SK-N-SH (cell line): ENCODE measurements at regions not wholly inside any gene's neighbourhood (a gene's known extent, or its start where the extent isn't known, plus 50 kb on each side); places are given as distances from the start of the nearest gene placed in this dataset.

Experiments used
- EP300 ChIP-seq, 2 experiments: IDR thresholded peaks; 2 replicates each; pipeline versions ENCODE4 v1.4.0 to v1.6.1; 2012; ENCODE audit warnings: borderline replicate concordance in 1 of 2, low read depth in 1 of 2, low read length in 1 of 2
- FOXM1 ChIP-seq: IDR thresholded peaks from 2 replicates; pipeline ENCODE4 v1.4.0; 2012; ENCODE audit warnings: low read depth, mild to moderate bottlenecking
- GABPA ChIP-seq: IDR thresholded peaks from 2 replicates; pipeline ENCODE4 v1.4.0; 2012; ENCODE audit warnings: low read depth, mild to moderate bottlenecking
- POLR2AphosphoS5 ChIP-seq: IDR thresholded peaks from 2 replicates; pipeline ENCODE4 v1.6.1; 2012; ENCODE audit warnings: low read depth, low read length
- RCOR1 ChIP-seq: fragments of 150-350 bp; IDR thresholded peaks from 2 replicates; pipeline ENCODE4 v1.6.1; 2017; ENCODE audit warnings: antibody characterized with exemption, low read length
- SIN3A ChIP-seq: IDR thresholded peaks from 2 replicates; pipeline ENCODE4 v1.6.1; 2012; ENCODE audit warnings: low read depth, mild to moderate bottlenecking, low read length, moderate library complexity, borderline replicate concordance
- TAF1 ChIP-seq: IDR thresholded peaks from 2 replicates; pipeline ENCODE4 v1.6.1; 2012; ENCODE audit warnings: low read depth, mild to moderate bottlenecking, low read length, moderate library complexity, borderline replicate concordance
- TEAD4 ChIP-seq: IDR thresholded peaks from 2 replicates; pipeline ENCODE4 v1.4.0; 2012; ENCODE audit warnings: mild to moderate bottlenecking, borderline replicate concordance; ENCODE audit not compliant: insufficient read depth
- YY1 ChIP-seq: IDR thresholded peaks from 2 replicates; pipeline ENCODE4 v1.4.0; 2012; ENCODE audit warnings: low read depth, mild to moderate bottlenecking
- TF ChIP-seq, protein P1 (sequence below): fragments of 200-600 bp; sonication (generic); IDR thresholded peaks from 2 replicates; pipeline ENCODE4 v1.6.1; 2017; ENCODE audit warnings: antibody characterized with exemption, mild to moderate bottlenecking, moderate library complexity
- TF ChIP-seq, protein P2 (sequence below): IDR thresholded peaks from 2 replicates; pipeline ENCODE4 v1.4.0; 2012; ENCODE audit warnings: low read depth
- TF ChIP-seq, protein P3 (sequence below): fragments of 150-350 bp; IDR thresholded peaks from 2 replicates; pipeline ENCODE4 v1.6.1; 2017; ENCODE audit warnings: antibody characterized with exemption, low read length, low read depth, borderline replicate concordance
- TF ChIP-seq, protein P4 (sequence below): IDR thresholded peaks from 2 replicates; pipeline ENCODE4 v1.6.1; 2012; ENCODE audit warnings: mild to moderate bottlenecking, low read depth, low read length, moderate library complexity

DNA sequence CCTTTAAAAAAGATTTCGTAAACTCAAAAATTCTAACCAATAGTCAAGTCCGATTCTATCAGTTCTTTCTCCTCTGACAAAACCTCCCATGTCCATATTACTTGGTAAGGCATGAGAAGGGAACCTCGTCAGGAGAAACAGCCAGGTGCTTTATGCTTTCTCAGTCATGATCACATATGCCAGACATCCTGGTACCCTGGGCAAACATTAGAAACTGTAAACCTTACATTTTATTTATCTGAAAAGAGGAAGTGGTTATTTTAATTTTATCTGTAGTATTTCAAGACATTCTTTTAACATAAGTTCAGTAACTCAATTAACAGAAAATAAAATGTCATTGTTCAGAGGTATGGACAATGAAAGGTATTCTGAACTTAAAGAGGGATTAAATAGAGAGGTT, 474.8 kb upstream of the GBE1 start:
- TF ChIP-seq TEAD4 (no peak), SIN3A (no peak), POLR2AphosphoS5 (no peak), TAF1 (no peak), EP300 (IDR thresholded peaks at IDR 0.05; ENCODE audit: borderline replicate concordance in 1 of 2, low read depth in 1 of 2, low read length in 1 of 2) (no peak), YY1 (no peak), RCOR1 (no peak), GABPA (no peak), FOXM1 (no peak)
- TF ChIP-seq, protein P1, sequence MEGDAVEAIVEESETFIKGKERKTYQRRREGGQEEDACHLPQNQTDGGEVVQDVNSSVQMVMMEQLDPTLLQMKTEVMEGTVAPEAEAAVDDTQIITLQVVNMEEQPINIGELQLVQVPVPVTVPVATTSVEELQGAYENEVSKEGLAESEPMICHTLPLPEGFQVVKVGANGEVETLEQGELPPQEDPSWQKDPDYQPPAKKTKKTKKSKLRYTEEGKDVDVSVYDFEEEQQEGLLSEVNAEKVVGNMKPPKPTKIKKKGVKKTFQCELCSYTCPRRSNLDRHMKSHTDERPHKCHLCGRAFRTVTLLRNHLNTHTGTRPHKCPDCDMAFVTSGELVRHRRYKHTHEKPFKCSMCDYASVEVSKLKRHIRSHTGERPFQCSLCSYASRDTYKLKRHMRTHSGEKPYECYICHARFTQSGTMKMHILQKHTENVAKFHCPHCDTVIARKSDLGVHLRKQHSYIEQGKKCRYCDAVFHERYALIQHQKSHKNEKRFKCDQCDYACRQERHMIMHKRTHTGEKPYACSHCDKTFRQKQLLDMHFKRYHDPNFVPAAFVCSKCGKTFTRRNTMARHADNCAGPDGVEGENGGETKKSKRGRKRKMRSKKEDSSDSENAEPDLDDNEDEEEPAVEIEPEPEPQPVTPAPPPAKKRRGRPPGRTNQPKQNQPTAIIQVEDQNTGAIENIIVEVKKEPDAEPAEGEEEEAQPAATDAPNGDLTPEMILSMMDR: no peak
- TF ChIP-seq, protein P2, sequence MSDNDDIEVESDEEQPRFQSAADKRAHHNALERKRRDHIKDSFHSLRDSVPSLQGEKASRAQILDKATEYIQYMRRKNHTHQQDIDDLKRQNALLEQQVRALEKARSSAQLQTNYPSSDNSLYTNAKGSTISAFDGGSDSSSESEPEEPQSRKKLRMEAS: no peak
- TF ChIP-seq, protein P3, sequence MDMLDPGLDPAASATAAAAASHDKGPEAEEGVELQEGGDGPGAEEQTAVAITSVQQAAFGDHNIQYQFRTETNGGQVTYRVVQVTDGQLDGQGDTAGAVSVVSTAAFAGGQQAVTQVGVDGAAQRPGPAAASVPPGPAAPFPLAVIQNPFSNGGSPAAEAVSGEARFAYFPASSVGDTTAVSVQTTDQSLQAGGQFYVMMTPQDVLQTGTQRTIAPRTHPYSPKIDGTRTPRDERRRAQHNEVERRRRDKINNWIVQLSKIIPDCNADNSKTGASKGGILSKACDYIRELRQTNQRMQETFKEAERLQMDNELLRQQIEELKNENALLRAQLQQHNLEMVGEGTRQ: no peak
- TF ChIP-seq, protein P4, sequence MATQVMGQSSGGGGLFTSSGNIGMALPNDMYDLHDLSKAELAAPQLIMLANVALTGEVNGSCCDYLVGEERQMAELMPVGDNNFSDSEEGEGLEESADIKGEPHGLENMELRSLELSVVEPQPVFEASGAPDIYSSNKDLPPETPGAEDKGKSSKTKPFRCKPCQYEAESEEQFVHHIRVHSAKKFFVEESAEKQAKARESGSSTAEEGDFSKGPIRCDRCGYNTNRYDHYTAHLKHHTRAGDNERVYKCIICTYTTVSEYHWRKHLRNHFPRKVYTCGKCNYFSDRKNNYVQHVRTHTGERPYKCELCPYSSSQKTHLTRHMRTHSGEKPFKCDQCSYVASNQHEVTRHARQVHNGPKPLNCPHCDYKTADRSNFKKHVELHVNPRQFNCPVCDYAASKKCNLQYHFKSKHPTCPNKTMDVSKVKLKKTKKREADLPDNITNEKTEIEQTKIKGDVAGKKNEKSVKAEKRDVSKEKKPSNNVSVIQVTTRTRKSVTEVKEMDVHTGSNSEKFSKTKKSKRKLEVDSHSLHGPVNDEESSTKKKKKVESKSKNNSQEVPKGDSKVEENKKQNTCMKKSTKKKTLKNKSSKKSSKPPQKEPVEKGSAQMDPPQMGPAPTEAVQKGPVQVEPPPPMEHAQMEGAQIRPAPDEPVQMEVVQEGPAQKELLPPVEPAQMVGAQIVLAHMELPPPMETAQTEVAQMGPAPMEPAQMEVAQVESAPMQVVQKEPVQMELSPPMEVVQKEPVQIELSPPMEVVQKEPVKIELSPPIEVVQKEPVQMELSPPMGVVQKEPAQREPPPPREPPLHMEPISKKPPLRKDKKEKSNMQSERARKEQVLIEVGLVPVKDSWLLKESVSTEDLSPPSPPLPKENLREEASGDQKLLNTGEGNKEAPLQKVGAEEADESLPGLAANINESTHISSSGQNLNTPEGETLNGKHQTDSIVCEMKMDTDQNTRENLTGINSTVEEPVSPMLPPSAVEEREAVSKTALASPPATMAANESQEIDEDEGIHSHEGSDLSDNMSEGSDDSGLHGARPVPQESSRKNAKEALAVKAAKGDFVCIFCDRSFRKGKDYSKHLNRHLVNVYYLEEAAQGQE: no peak
